ENCODE measurements at regions not wholly inside any gene's neighbourhood (a gene's known extent, or its start where the extent isn't known, plus 50 kb on each side); places are given as distances from the start of the nearest gene placed in this dataset.
A peak's percentile ranks its signal among the peaks of the same experiment; 100 is the strongest.

GRCh38 chr5:68533051-68533450, 317.5 kb downstream of the PIK3R1 start:
- peaks cover 31% of the 10 kb centered on the region for H3K4me1 ChIP-seq
- Mint-ChIP-seq H3K4me3 (no peak overlapping the region), H3K27ac (no peak overlapping the region), H3K9me3 (peaks cover 1% of the 10 kb centered on the region), H3K4me1 (peaks cover 34% of the 10 kb centered on the region), H3K36me3 (no peaks in the 10 kb centered on the region), H3K27me3 (ENCODE audit: insufficient read depth, low read depth) (peaks cover 7% of the 10 kb centered on the region)
- peak overlapping the region; percentile 37 for H3K4me2 ChIP-seq
- H2AFZ ChIP-seq (replicated peaks) = no peak overlapping the region
- no peaks in the 10 kb centered on the region for H4K20me1 ChIP-seq (ENCODE audit: low read depth)
- H3K9me3 ChIP-seq (ENCODE audit: low read depth) = no peaks in the 10 kb centered on the region
- no peak for TF ChIP-seq CTCF (IDR thresholded peaks at IDR 0.05)
- TF ChIP-seq EZH2 (IDR thresholded peaks at IDR 0.05) = no peak
- TF ChIP-seq EZH2phosphoT487 (IDR thresholded peaks at IDR 0.05) = no peak
- H3K36me3 ChIP-seq = no peaks in the 10 kb centered on the region
- DNase-seq (ENCODE audit: low spot score) = no peak
- no peak overlapping the region for H3K27ac ChIP-seq
- no peaks in the 10 kb centered on the region for H3K79me2 ChIP-seq (ENCODE audit: low read depth)
- no peak overlapping the region for H3K4me3 ChIP-seq
- no peak overlapping the region for H3K9ac ChIP-seq
- H3K27me3 ChIP-seq = no peaks in the 10 kb centered on the region
- no peaks in the 10 kb centered on the region for H3F3A ChIP-seq (ENCODE audit: low read depth)

- no peak for DNase-seq (ENCODE audit: low spot score)
- H3K36me3 Mint-ChIP-seq = no peaks in the 10 kb centered on the region
- no peak for TF ChIP-seq EZH2phosphoT487 (IDR thresholded peaks at IDR 0.05)
- TF ChIP-seq CTCF (IDR thresholded peaks at IDR 0.05) = no peak
- no peak for TF ChIP-seq EZH2 (IDR thresholded peaks at IDR 0.05)
- Histone ChIP-seq H3F3A (ENCODE audit: low read depth) (no peaks in the 10 kb centered on the region), H2AFZ (replicated peaks) (no peak overlapping the region), H3K79me2 (ENCODE audit: low read depth) (no peaks in the 10 kb centered on the region), H3K4me3 (no peak overlapping the region), H3K9ac (no peak overlapping the region), H4K20me1 (ENCODE audit: low read depth) (no peaks in the 10 kb centered on the region), H3K36me3 (no peaks in the 10 kb centered on the region), H3K27ac (no peak overlapping the region), H3K4me1 (peaks cover 31% of the 10 kb centered on the region), H3K27me3 (no peaks in the 10 kb centered on the region), H3K4me2 (peak overlapping the region; percentile 37), H3K9me3 (ENCODE audit: low read depth) (no peaks in the 10 kb centered on the region)
- peaks cover 38% of the 10 kb centered on the region for H3K4me1 Mint-ChIP-seq
- no peaks in the 10 kb centered on the region for H3K9me3 Mint-ChIP-seq
- H3K4me3 Mint-ChIP-seq = no peak overlapping the region
- peaks cover 7% of the 10 kb centered on the region for H3K27me3 Mint-ChIP-seq (ENCODE audit: insufficient read depth, low read depth)
- no peak overlapping the region for H3K27ac Mint-ChIP-seq
Measured at GRCh38 chr5:68533571-68534084, 318.1 kb downstream of the PIK3R1 start.

GRCh38 chr5:68534131-68534940, 318.8 kb downstream of the PIK3R1 start:
- no peak overlapping the region for H3K27ac ChIP-seq
- H2AFZ ChIP-seq (replicated peaks) = no peak overlapping the region

More at GRCh38 chr5:68534131-68534940, 318.8 kb downstream of the PIK3R1 start:
- Histone ChIP-seq H4K20me1 (ENCODE audit: low read depth) (no peaks in the 10 kb centered on the region), H3F3A (ENCODE audit: low read depth) (no peaks in the 10 kb centered on the region), H3K4me3 (no peak overlapping the region), H3K27me3 (no peaks in the 10 kb centered on the region), H3K4me1 (peaks cover 31% of the 10 kb centered on the region), H3K36me3 (no peaks in the 10 kb centered on the region), H3K4me2 (peak overlapping the region; percentile 37), H3K79me2 (ENCODE audit: low read depth) (no peaks in the 10 kb centered on the region), H3K9me3 (ENCODE audit: low read depth) (no peaks in the 10 kb centered on the region), H3K9ac (no peak overlapping the region)
- peak; percentile 39 for DNase-seq (ENCODE audit: low spot score)
- Mint-ChIP-seq H3K27me3 (ENCODE audit: insufficient read depth, low read depth) (peaks cover 7% of the 10 kb centered on the region), H3K4me1 (peaks cover 43% of the 10 kb centered on the region), H3K4me3 (peak overlapping the region; percentile 72), H3K36me3 (no peaks in the 10 kb centered on the region), H3K9me3 (no peaks in the 10 kb centered on the region), H3K27ac (peak overlapping the region; percentile 50)
- no peak for TF ChIP-seq EZH2 (IDR thresholded peaks at IDR 0.05)
- TF ChIP-seq CTCF (IDR thresholded peaks at IDR 0.05) = no peak
- TF ChIP-seq EZH2phosphoT487 (IDR thresholded peaks at IDR 0.05) = no peak

All from neural progenitor cell (in vitro differentiated cells).